ENCODE measurements at regions not wholly inside any gene's neighbourhood (a gene's known extent, or its start where the extent isn't known, plus 50 kb on each side); places are given as distances from the start of the nearest gene placed in this dataset.
"Not testable (repeated sequence)": the region's sequence is repeated elsewhere in the genome, so short reads cannot be mapped to it uniquely, and the experiment has no call there.

GRCh38 chr1:105122041-105122440, 1372.3 kb downstream of the AMY1C start:
- no peak for ATAC-seq
- no peak for DNase-seq

- ATAC-seq: no peak
- no peak for DNase-seq
These were observed 1388.1 kb downstream of the AMY1C start for GRCh38 chr1:105137543-105138457.

- ATAC-seq (no peak), DNase-seq (no peak)
These were observed 1388.8 kb downstream of the AMY1C start for GRCh38 chr1:105138458-105138893.

GRCh38 chr1:105172788-105173187, 1423.1 kb downstream of the AMY1C start:
- no peak for ATAC-seq
- no peak for DNase-seq

GRCh38 chr1:105180789-105181188, 1431.1 kb downstream of the AMY1C start:
- DNase-seq: no peak
- no peak for ATAC-seq

- no peak for ATAC-seq
These were observed 1455.2 kb downstream of the AMY1C start for GRCh38 chr1:105204836-105205371.

GRCh38 chr1:105208581-105208980, 1458.9 kb downstream of the AMY1C start:
- DNase-seq (no peak), ATAC-seq (no peak)

More at GRCh38 chr1:105204836-105205371, 1455.2 kb downstream of the AMY1C start:
- DNase-seq: no peak

- DNase-seq (no peak), ATAC-seq (no peak)
These were observed 1461.0 kb downstream of the AMY1C start for GRCh38 chr1:105210747-105211146.

- ATAC-seq: no peak
- no peak for DNase-seq
These were observed 1481.7 kb downstream of the AMY1C start for GRCh38 chr1:105231378-105231777.

- ATAC-seq (no peak), DNase-seq (no peak)
These were observed 1493.7 kb downstream of the AMY1C start for GRCh38 chr1:105243411-105243810.

- ATAC-seq (no peak), DNase-seq (no peak)
These were observed 1494.3 kb downstream of the AMY1C start for GRCh38 chr1:105243969-105244368.

GRCh38 chr1:105254906-105255305, 1505.2 kb downstream of the AMY1C start:
- no peak for DNase-seq
- no peak for ATAC-seq

- ATAC-seq: no peak
- no peak for DNase-seq
These were observed 1510.3 kb downstream of the AMY1C start for GRCh38 chr1:105260001-105260400.

GRCh38 chr1:105270966-105271365, 1521.3 kb downstream of the AMY1C start:
- no peak for ATAC-seq
- no peak for DNase-seq

- not testable (repeated sequence) for DNase-seq, ATAC-seq
These were observed 1522.7 kb downstream of the AMY1C start for GRCh38 chr1:105272376-105272775.

GRCh38 chr1:105294838-105295237, 1545.1 kb downstream of the AMY1C start:
- no peak for ATAC-seq
- no peak for DNase-seq

- DNase-seq (no peak), ATAC-seq (no peak)
These were observed 1560.4 kb downstream of the AMY1C start for GRCh38 chr1:105310063-105310462.

GRCh38 chr1:105317976-105318375, 1568.3 kb downstream of the AMY1C start:
- ATAC-seq (no peak), DNase-seq (no peak)

- DNase-seq (no peak), ATAC-seq (no peak)
These were observed 1577.2 kb downstream of the AMY1C start for GRCh38 chr1:105326886-105327285.

- ATAC-seq (no peak), DNase-seq (no peak)
These were observed 1587.7 kb downstream of the AMY1C start for GRCh38 chr1:105337420-105337819.

- ATAC-seq (no peak), DNase-seq (no peak)
These were observed 1593.6 kb downstream of the AMY1C start for GRCh38 chr1:105343317-105343716.

- DNase-seq (no peak), ATAC-seq (no peak)
These were observed 1609.8 kb downstream of the AMY1C start for GRCh38 chr1:105359457-105359856.

GRCh38 chr1:105362438-105362837, 1612.7 kb downstream of the AMY1C start:
- DNase-seq (no peak), ATAC-seq (no peak)

- no peak for ATAC-seq
- no peak for DNase-seq
These were observed 1618.7 kb downstream of the AMY1C start for GRCh38 chr1:105368446-105368845.

Measured in stimulated activated naive CD8-positive, alpha-beta T cell treated with anti-CD3 and anti-CD28 coated beads, Interleukin-15, Interleukin-2, amounts not matched to agents 100 U/mL and 50 U/mL, for 24 hours (primary cell).